WTC11 (cell line): ENCODE measurements at regions not wholly inside any gene's neighbourhood (a gene's known extent, or its start where the extent isn't known, plus 50 kb on each side); places are given as distances from the start of the nearest gene placed in this dataset.

Experiments
- ATAC-seq: fragments of 200-7000 bp; cut with Tn5 transposase; 2 replicates; pipeline ENCODE4 v1.10.0; 2021; ENCODE audit warnings: mild to moderate bottlenecking, moderate library complexity
- CTCF ChIA-PET: fragments of 300-600 bp; sonication (Branson Sonifier 250); formaldehyde crosslinking; loops from one replicate; lab custom pipeline; 2021; ENCODE audit warnings: antibody characterized with exemption; lab: Charles Lee
- POLR2A ChIA-PET: fragments of 350-600 bp; sonication (Branson Sonifier 250); formaldehyde crosslinking; loops from one replicate; lab custom pipeline; 2021; ENCODE audit warnings: antibody characterized with exemption; lab: Charles Lee
- DNase-seq: peaks from one replicate; pipeline ENCODE4 v3.0.0; 2021; ENCODE audit warnings: low spot score
- H3K27ac Mint-ChIP-seq: 2 replicates; pipeline ENCODE4 v1.8.0; 2021; ENCODE audit warnings: mixed read lengths
- H3K27me3 Mint-ChIP-seq: 2 replicates; pipeline ENCODE4 v1.8.0; 2021; ENCODE audit warnings: low read depth, mild to moderate bottlenecking, moderate library complexity, mixed read lengths
- H3K36me3 Mint-ChIP-seq: 2 replicates; pipeline ENCODE4 v1.8.0; 2021; ENCODE audit warnings: mixed read lengths
- H3K4me1 Mint-ChIP-seq: 2 replicates; pipeline ENCODE4 v1.8.0; 2022; ENCODE audit warnings: mixed read lengths
- H3K4me3 Mint-ChIP-seq: 2 replicates; pipeline ENCODE4 v1.8.0; 2021; ENCODE audit warnings: mild to moderate bottlenecking, moderate library complexity, mixed read lengths
- H3K9me3 Mint-ChIP-seq: 2 replicates; pipeline ENCODE4 v1.8.0; 2021; ENCODE audit warnings: mixed read lengths
- CDX4 ChIP-seq: fragments of 250-450 bp; sonication (Bioruptor Pico); IDR thresholded peaks from 2 replicates; pipeline ENCODE4 v1.9.0; 2021; ENCODE audit warnings: moderate library complexity, mild to moderate bottlenecking, inconsistent platforms, borderline replicate concordance
- CREM ChIP-seq: sonication (generic); formaldehyde crosslinking; IDR thresholded peaks from 2 replicates; pipeline ENCODE4 v1.8.1; 2022; ENCODE audit warnings: mild to moderate bottlenecking, missing genetic modification reagents, moderate library complexity
- ETV6 ChIP-seq: sonication (generic); formaldehyde crosslinking; IDR thresholded peaks from 2 replicates; pipeline ENCODE4 v1.8.1; 2022; ENCODE audit warnings: mild to moderate bottlenecking, missing genetic modification reagents
- FOXJ3 ChIP-seq: sonication (generic); formaldehyde crosslinking; IDR thresholded peaks from 2 replicates; pipeline ENCODE4 v1.9.0; 2021; ENCODE audit warnings: missing genetic modification reagents, mild to moderate bottlenecking, borderline replicate concordance
- FOXP4 ChIP-seq: sonication (generic); formaldehyde crosslinking; IDR thresholded peaks from 2 replicates; pipeline ENCODE4 v1.8.0; 2022; ENCODE audit warnings: mild to moderate bottlenecking, missing genetic modification reagents
- GTF2I ChIP-seq: fragments of 250-450 bp; sonication (Bioruptor Pico); conservative IDR thresholded peaks from 2 replicates; pipeline ENCODE4 v1.4.0; 2021; ENCODE audit warnings: mild to moderate bottlenecking
- HMGA2 ChIP-seq: fragments of 250-450 bp; sonication (Bioruptor Pico); IDR thresholded peaks from 2 replicates; pipeline ENCODE4 v1.4.0; 2021; ENCODE audit warnings: mild to moderate bottlenecking, moderate library complexity
- IRF2 ChIP-seq: sonication (generic); formaldehyde crosslinking; IDR thresholded peaks from 2 replicates; pipeline ENCODE4 v1.8.0; 2022; ENCODE audit warnings: low read depth, missing genetic modification reagents, borderline replicate concordance
- KAT7 ChIP-seq: sonication (generic); formaldehyde crosslinking; IDR thresholded peaks from 2 replicates; pipeline ENCODE4 v1.8.1; 2023; ENCODE audit warnings: missing genetic modification reagents, mild to moderate bottlenecking, borderline replicate concordance
- MAX ChIP-seq: sonication (generic); formaldehyde crosslinking; IDR thresholded peaks from 2 replicates; pipeline ENCODE4 v1.8.0; 2022; ENCODE audit warnings: mild to moderate bottlenecking, missing genetic modification reagents
- MYBL2 ChIP-seq: sonication (generic); formaldehyde crosslinking; IDR thresholded peaks from 2 replicates; pipeline ENCODE4 v1.8.1; 2023; ENCODE audit warnings: mild to moderate bottlenecking, moderate library complexity, missing genetic modification reagents
- NFATC4 ChIP-seq: fragments of 250-450 bp; sonication (Bioruptor Pico); IDR thresholded peaks from 2 replicates; pipeline ENCODE4 v1.9.0; 2021; ENCODE audit warnings: mild to moderate bottlenecking
- NR2C2 ChIP-seq: sonication (generic); formaldehyde crosslinking; IDR thresholded peaks from 2 replicates; pipeline ENCODE4 v1.8.0; 2022; ENCODE audit warnings: mild to moderate bottlenecking, missing genetic modification reagents
- NR3C1 ChIP-seq: sonication (generic); formaldehyde crosslinking; conservative IDR thresholded peaks from 2 replicates; pipeline ENCODE4 v1.8.1; 2023; ENCODE audit warnings: low read depth, mild to moderate bottlenecking, missing genetic modification reagents
- RORB ChIP-seq: fragments of 250-450 bp; sonication (Bioruptor Pico); IDR thresholded peaks from 2 replicates; pipeline ENCODE4 v1.9.0; 2021; ENCODE audit warnings: mild to moderate bottlenecking
- SP1 ChIP-seq: sonication (generic); formaldehyde crosslinking; conservative IDR thresholded peaks from 2 replicates; pipeline ENCODE4 v1.8.1; 2022; ENCODE audit warnings: missing genetic modification reagents
- ZMAT4 ChIP-seq: fragments of 250-450 bp; sonication (Bioruptor Pico); IDR thresholded peaks from 2 replicates; pipeline ENCODE4 v1.9.0; 2021; ENCODE audit warnings: mild to moderate bottlenecking
- ZNF317 ChIP-seq: sonication (generic); formaldehyde crosslinking; IDR thresholded peaks from 2 replicates; pipeline ENCODE4 v1.8.1; 2023; ENCODE audit warnings: low read depth, mild to moderate bottlenecking, moderate library complexity, missing genetic modification reagents, borderline replicate concordance
- ZNF671 ChIP-seq: fragments of 250-450 bp; sonication (Bioruptor Pico); IDR thresholded peaks from 2 replicates; pipeline ENCODE4 v1.8.0; 2021; ENCODE audit warnings: mild to moderate bottlenecking
- TF ChIP-seq, protein P1 (sequence below): sonication (generic); formaldehyde crosslinking; conservative IDR thresholded peaks from 2 replicates; pipeline ENCODE4 v1.8.1; 2023; ENCODE audit warnings: mild to moderate bottlenecking, low read depth, missing genetic modification reagents, moderate library complexity
- TF ChIP-seq, protein P2 (sequence below): sonication (generic); formaldehyde crosslinking; IDR thresholded peaks from 2 replicates; pipeline ENCODE4 v1.8.0; 2023; ENCODE audit warnings: missing genetic modification reagents, mild to moderate bottlenecking, borderline replicate concordance
- TF ChIP-seq, protein P3 (sequence below): sonication (generic); formaldehyde crosslinking; IDR thresholded peaks from 2 replicates; pipeline ENCODE4 v1.8.0; 2023; ENCODE audit warnings: missing genetic modification reagents
- TF ChIP-seq, protein P4 (sequence below): sonication (generic); formaldehyde crosslinking; IDR thresholded peaks from 2 replicates; pipeline ENCODE4 v1.8.1; 2023; ENCODE audit warnings: mild to moderate bottlenecking, missing genetic modification reagents, moderate library complexity

- TF ChIP-seq, protein P1, sequence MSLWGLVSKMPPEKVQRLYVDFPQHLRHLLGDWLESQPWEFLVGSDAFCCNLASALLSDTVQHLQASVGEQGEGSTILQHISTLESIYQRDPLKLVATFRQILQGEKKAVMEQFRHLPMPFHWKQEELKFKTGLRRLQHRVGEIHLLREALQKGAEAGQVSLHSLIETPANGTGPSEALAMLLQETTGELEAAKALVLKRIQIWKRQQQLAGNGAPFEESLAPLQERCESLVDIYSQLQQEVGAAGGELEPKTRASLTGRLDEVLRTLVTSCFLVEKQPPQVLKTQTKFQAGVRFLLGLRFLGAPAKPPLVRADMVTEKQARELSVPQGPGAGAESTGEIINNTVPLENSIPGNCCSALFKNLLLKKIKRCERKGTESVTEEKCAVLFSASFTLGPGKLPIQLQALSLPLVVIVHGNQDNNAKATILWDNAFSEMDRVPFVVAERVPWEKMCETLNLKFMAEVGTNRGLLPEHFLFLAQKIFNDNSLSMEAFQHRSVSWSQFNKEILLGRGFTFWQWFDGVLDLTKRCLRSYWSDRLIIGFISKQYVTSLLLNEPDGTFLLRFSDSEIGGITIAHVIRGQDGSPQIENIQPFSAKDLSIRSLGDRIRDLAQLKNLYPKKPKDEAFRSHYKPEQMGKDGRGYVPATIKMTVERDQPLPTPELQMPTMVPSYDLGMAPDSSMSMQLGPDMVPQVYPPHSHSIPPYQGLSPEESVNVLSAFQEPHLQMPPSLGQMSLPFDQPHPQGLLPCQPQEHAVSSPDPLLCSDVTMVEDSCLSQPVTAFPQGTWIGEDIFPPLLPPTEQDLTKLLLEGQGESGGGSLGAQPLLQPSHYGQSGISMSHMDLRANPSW (CRISPR knock-in tag) = no peak
- no peak for TF ChIP-seq NR3C1
- no peak for TF ChIP-seq MAX (CRISPR knock-in tag)
- TF ChIP-seq, protein P2, sequence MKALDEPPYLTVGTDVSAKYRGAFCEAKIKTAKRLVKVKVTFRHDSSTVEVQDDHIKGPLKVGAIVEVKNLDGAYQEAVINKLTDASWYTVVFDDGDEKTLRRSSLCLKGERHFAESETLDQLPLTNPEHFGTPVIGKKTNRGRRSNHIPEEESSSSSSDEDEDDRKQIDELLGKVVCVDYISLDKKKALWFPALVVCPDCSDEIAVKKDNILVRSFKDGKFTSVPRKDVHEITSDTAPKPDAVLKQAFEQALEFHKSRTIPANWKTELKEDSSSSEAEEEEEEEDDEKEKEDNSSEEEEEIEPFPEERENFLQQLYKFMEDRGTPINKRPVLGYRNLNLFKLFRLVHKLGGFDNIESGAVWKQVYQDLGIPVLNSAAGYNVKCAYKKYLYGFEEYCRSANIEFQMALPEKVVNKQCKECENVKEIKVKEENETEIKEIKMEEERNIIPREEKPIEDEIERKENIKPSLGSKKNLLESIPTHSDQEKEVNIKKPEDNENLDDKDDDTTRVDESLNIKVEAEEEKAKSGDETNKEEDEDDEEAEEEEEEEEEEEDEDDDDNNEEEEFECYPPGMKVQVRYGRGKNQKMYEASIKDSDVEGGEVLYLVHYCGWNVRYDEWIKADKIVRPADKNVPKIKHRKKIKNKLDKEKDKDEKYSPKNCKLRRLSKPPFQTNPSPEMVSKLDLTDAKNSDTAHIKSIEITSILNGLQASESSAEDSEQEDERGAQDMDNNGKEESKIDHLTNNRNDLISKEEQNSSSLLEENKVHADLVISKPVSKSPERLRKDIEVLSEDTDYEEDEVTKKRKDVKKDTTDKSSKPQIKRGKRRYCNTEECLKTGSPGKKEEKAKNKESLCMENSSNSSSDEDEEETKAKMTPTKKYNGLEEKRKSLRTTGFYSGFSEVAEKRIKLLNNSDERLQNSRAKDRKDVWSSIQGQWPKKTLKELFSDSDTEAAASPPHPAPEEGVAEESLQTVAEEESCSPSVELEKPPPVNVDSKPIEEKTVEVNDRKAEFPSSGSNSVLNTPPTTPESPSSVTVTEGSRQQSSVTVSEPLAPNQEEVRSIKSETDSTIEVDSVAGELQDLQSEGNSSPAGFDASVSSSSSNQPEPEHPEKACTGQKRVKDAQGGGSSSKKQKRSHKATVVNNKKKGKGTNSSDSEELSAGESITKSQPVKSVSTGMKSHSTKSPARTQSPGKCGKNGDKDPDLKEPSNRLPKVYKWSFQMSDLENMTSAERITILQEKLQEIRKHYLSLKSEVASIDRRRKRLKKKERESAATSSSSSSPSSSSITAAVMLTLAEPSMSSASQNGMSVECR = no peak
- no peak for TF ChIP-seq MYBL2
Measured at GRCh38 chr4:181085557-181085956, 1157.6 kb upstream of the TENM3 start (continued).

GRCh38 chr4:181105487-181105886 lies 1137.7 kb upstream of the TENM3 start:
- H3K27me3 Mint-ChIP-seq = no peaks in the 10 kb centered on the region
- H3K4me1 Mint-ChIP-seq = peaks cover 15% of the 10 kb centered on the region
- TF ChIP-seq ETV6 (CRISPR knock-in tag) = no peak
- TF ChIP-seq, protein P3, sequence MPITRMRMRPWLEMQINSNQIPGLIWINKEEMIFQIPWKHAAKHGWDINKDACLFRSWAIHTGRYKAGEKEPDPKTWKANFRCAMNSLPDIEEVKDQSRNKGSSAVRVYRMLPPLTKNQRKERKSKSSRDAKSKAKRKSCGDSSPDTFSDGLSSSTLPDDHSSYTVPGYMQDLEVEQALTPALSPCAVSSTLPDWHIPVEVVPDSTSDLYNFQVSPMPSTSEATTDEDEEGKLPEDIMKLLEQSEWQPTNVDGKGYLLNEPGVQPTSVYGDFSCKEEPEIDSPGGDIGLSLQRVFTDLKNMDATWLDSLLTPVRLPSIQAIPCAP (CRISPR knock-in tag) = no peak
- TF ChIP-seq, protein P4, sequence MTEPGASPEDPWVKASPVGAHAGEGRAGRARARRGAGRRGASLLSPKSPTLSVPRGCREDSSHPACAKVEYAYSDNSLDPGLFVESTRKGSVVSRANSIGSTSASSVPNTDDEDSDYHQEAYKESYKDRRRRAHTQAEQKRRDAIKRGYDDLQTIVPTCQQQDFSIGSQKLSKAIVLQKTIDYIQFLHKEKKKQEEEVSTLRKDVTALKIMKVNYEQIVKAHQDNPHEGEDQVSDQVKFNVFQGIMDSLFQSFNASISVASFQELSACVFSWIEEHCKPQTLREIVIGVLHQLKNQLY = no peak
- no peak for TF ChIP-seq CDX4
- no peak for TF ChIP-seq CREM
- TF ChIP-seq ZNF317 (CRISPR knock-in tag) = no peak
- no peak for TF ChIP-seq ZNF671 (CRISPR knock-in tag)
- no peak for TF ChIP-seq RORB (CRISPR knock-in tag)
- no peak for TF ChIP-seq GTF2I
- no peak for TF ChIP-seq FOXP4 (CRISPR knock-in tag)
- no peak for TF ChIP-seq NR2C2 (CRISPR knock-in tag)
- TF ChIP-seq FOXJ3 (CRISPR knock-in tag) = no peak
- no peak for TF ChIP-seq SP1
- TF ChIP-seq ZMAT4 = no peak
- no peak for TF ChIP-seq HMGA2 (CRISPR knock-in tag)
- no peak for TF ChIP-seq NFATC4 (CRISPR knock-in tag)
- no peak for TF ChIP-seq KAT7 (CRISPR knock-in tag)
- no peak for TF ChIP-seq IRF2 (CRISPR knock-in tag)
- H3K27ac Mint-ChIP-seq = no peak overlapping the region
- no peaks in the 10 kb centered on the region for H3K36me3 Mint-ChIP-seq
- POLR2A ChIA-PET = no interaction called here
- no peak for ATAC-seq
- H3K4me3 Mint-ChIP-seq = no peak overlapping the region
- no peaks in the 10 kb centered on the region for H3K9me3 Mint-ChIP-seq
- no peak for DNase-seq
- CTCF ChIA-PET = no interaction called here
